NCI-H2081 treated with DMSO at 0.1 percent for 48 hours (cell line): ENCODE measurements at regions not wholly inside any gene's neighbourhood (a gene's known extent, or its start where the extent isn't known, plus 50 kb on each side); places are given as distances from the start of the nearest gene placed in this dataset.

Experiments
- DNase-seq: peaks from one replicate; lab custom pipeline; 2025; lab: John Stamatoyannopoulos, UW

DNA sequence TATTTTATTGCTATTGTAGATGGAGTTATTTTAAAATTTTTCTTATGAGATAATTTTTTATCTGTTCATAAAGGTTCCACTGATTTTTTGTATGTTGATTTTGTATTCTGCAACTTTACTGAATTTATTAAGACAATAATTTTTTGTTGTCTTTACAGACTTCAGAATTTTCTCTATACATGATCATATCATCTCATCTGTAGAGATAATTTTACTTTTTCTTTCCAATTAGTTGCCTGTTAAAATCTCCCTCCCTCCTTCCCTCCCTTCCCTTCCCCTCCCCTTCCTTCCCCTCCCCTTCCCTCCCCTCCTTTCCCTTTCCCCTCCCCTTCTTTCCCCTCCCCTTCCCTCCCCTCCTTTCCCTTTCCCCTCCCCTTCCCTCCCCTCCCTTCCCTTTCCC, 378.1 kb downstream of the SOCS6 start:
- no peak for DNase-seq

GRCh38 chr18:70663141-70663540, 374.3 kb downstream of the SOCS6 start:
- no peak for DNase-seq

DNA sequence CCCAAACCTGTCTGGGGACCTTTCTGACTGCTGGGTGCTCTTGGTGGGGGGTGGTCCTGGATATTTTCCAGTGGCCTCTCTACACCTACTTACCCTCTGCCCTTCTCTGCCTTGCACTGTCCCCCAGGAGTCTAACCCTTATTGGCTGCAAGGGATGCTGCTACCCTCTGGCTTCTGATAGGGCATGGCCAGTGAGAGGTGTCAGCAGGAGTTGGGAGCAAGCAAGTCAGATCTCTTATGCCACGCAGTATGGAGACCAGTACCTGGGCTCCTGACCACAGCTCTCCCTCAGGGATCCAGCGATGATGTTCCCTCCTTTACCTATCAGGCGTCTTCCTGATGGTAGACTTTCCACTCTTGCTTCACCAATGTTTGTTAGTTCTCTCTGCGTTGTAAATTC, 373.7 kb downstream of the SOCS6 start:
- DNase-seq, result no peak

DNA sequence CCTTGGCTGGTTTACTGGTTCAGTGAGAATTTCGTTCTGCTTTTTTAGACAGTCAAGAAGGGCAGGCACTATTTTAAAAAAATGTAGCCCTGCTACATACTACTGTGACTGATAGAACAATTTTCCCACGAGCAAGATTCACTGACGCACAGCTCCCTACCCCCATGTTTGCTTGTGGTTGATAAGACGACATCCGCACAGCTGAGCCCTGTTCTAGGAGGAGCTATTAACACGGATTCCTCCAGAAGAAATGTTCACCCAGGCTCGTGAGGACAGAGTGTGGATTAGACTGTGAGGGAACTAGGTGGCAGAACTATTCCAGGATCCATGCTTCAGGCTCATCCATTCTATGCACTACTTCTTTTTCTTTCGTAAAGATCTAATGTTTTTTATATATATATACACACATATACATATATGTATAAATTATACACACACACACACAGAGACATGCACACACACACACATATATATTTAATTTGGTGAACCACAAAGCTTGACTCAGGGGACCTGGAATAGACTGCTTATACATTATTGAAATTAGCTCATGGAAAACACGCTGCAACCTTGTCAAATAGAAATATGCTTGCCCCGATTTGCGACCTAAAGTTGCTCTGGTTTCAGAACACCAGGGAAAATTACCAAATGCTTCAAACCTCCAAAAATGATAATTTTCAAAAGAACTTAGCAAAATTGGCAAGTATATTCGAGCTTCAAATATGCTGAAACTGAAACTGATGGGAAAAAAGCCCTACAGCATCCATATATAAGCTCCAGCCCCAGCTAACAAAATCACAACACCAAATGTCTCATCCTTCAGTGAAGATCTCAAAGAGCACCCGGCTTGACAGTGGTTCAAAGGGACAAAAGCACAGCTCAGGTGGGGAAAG, 370.4 kb downstream of the SOCS6 start:
- DNase-seq, result no peak

DNA sequence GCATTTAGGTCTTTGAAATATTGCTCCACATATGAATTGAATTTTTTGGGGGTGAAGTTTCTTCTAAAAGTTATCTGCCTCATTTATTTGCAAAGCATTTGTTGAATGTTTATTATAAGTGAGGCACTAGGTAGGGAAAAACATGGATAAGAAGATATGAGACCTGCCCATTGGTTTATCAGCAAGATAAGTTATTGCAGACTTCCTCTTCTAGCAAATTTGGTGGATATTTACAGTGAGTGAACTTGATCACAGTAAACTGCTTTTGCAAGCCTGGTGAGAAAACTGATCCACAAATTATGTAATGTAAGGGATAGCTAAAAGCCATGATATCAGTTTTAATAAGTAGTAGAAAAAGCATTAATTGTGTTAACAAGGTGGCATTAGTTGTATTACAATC, 364.8 kb downstream of the SOCS6 start:
- DNase-seq, result no peak

- no peak for DNase-seq
Measured at GRCh38 chr18:70650878-70651277, 362.0 kb downstream of the SOCS6 start.

DNA sequence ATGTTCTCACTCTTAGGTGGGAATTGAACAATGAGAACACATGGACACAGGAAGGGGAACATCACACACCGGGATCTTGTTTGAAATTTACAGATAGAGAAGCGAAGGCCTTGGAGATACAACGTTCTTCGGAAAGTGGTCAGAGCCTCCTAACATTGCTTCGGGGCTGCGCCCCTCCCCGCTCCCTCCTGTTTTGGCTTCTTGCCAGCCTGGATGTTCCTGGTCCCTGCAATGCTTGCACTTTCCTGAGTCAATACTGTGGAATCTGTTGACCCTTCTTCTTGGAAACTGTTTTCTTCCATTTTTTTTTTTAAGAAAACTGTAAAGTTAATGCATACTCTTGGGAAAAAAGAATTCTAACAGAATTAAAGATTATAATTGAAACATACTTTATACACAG, 360.8 kb downstream of the SOCS6 start:
- DNase-seq, result no peak

DNA sequence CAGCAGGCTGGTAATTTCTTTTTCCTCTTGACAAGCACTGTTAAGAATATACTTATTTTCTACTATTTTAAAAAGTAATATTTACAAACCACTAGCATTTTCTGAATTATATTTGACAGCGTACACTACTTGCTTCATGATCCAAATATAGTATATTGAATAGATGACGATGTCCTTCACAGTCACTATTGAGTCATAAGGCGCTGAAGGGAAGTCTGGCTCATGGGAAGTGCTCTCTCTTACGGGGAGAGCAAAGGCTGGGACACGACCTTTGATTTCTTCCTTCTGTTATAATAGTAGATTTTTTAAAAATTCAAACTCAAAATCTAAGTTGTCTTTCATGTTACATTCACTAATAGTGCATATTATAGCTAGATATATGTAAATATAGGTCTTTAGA, 357.1 kb downstream of the SOCS6 start:
- DNase-seq, result no peak

DNA sequence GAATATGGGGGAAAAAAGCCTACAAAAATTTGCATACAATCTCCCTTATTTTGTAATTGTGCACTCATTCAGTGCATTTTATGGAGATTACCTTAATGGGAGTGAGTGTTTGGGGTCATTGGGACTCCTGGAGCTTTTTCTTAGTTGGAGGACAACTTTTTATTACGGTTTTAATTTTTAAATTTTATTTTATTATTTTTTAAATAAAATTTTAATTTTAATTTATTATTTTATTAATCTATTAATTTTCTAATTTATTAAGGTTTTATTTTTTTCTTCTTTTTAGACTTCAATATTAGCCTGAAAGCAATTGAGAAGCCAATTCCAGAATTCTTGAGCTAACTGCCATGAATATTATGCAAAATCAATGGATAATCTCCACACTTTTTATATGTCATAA, 355.0 kb downstream of the SOCS6 start:
- DNase-seq, result no peak

DNA sequence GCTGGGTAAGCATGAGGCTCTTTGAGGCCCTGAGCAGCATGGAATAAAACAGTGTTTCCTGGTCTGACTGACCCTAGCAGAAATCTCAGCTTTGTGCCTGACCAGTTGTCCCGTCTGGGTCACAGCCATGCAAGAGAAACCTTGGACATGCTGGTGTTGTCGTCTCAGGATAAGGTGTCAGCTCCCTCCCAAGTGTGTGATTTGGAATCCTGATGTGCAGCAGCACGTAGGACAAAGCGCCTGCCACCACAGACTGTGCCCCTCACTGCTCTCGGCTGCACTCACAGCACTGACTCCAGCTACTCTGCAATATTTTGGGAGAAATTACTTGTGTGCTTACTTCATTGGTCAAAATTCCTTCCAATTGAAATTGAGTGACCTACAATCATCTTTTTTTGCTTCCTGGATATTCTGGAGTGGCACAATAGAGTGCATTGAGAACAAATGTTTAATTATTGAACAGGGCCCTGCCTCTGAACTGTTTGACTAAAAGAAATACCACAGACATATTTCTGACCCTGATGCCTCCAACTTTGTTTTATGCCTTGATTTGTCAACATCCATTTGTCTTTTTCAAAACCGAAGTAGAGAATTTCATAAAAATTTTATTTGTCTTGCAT, 352.4 kb downstream of the SOCS6 start:
- DNase-seq, result no peak

DNA sequence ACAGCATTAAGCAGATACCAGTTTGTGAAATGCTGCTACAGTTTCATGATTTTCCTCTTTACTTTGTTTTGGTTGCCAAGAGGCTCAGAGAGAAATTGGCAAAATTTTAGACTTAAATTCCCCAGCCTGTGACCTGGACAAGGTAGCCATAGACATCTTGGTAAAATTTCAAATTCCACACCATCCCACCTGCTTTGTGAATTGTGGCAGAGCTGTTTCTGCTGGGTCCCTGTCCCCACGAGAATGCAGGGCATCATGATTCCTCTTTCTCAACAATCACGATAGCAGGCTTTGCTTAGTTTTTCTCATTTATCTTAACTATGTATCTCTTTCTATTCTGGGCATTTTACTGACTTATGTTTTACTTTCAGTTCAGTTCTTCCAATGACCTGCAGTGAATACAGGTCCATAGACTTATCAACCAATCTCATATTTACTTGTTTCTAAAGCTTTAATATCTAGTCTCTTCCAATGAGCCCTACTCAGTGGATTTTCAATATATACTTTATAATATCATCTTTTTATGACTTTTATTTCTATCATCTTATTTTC, 351.6 kb downstream of the SOCS6 start:
- no peak for DNase-seq

DNA sequence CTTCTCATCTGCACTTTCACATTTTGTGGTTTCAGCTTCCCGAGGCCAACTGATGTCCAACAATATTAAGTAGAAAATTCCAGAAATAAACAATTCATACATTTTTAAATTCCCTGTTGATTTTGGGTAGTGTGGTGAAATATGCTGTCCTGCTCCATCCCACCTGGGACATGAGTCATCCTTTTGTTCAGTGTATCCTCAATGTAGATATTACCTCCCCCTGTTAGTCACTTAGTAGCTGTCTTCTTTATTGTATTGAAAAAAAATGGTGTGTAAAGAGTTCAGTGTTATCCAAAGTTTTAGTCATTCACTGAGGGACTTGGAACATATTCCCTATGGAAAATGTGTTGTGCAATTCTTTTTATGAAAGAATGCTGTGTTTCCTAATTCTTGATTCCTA, 348.1 kb downstream of the SOCS6 start:
- no peak for DNase-seq

GRCh38 chr18:70634576-70635147, 345.8 kb downstream of the SOCS6 start:
- no peak for DNase-seq

DNA sequence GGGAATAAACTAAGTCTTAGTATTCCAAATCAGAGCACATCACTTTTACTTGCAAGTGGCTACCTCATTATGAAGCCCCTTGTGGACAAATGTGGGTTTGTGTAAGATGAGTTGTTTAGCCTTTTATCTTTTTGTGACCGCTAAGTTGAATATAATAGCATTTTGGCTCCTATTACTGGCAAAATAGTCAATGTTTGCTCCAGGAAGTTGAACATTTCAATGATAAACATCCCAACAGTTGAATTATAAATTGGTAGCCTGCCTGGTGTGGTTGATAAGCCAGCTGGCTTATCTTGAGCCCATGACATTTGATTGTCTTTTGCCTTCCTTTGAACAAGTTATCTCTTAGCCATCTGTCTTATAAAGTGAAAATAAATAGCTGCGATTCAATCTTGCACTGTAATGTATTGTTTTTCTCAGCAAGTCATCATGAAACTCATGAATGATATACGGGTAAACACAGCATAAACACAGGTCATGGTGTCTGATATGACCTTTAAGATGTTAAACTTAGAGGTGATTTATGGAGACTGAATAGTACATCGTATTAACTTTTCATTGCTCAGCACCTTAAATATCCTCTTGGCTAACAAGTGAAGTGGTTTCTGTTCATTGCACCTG, 338.4 kb downstream of the SOCS6 start:
- peak; percentile 6 for DNase-seq

DNA sequence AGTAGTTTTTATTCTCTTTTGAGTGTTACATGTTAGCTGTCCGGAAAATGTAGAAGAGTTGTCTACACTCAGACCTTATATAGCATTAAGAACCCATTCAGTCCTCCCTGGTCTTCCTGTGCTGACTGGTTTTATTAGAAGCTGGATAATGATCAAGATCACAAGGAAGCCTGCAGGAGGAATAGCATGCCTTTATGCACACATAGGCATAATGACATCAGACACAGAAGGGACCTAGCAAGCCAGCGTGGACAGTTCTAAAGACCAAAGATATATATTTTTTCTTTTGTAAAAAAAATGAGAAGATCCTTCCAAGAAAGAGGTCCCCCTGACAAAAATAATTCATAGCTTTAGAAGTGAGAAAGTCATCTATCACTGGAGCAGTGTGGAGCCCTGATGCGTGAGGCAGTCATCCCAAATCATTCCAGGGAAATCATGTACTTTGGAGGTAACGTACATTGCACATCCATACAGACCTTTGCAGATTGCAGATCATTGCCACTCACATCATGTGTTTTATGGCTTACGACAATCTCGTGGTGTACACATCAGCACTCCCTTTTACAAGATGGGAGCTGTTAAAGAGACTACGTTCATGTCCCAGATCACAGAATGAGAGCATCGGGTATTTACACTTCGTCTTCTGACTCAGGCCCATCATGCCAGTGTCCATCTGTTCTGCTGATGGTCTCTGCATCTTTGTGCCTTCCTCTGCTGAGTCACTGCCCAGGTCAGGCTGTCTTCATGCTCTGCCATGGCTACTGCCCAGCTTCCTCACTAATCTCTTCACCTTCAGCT, 334.0 kb downstream of the SOCS6 start:
- DNase-seq, result no peak

- no peak for DNase-seq
Measured at GRCh38 chr18:70621710-70622109, 332.9 kb downstream of the SOCS6 start.

- DNase-seq, result no peak
Measured at GRCh38 chr18:70620837-70621612, 332.2 kb downstream of the SOCS6 start.

GRCh38 chr18:70617020-70617763, 328.3 kb downstream of the SOCS6 start:
- no peak for DNase-seq

GRCh38 chr18:70600225-70600925, 311.5 kb downstream of the SOCS6 start:
- DNase-seq, result no peak

DNA sequence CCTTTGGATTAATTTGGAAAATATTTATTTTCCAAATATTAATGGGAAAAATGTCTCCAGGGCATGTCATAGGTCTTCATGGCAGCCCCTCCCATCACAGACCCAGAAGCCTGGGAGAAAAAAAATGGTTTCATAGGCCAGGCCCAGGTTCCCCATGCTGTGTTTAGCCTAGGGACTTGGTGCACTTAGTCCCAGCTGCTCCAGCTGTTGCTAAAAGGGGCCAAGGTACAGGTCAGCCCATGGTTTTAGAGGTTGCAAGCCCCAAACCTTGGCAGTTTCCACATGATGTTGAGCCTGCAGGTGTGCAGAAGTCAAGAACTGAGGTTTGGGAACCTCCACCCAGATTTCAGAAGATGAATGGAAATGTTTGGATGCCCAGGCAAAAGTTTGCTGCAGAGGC, 309.6 kb downstream of the SOCS6 start:
- DNase-seq, result no peak
